HCT116 (cell line): ENCODE measurements at regions not wholly inside any gene's neighbourhood (a gene's known extent, or its start where the extent isn't known, plus 50 kb on each side); places are given as distances from the start of the nearest gene placed in this dataset.
"Not testable (repeated sequence)": the region's sequence is repeated elsewhere in the genome, so short reads cannot be mapped to it uniquely, and the experiment has no call there.

Experiments used
- ATAC-seq: fragments of 200-7000 bp; cut with Tn5 transposase; 2 replicates; pipeline ENCODE4 v1.9.1; 2020; ENCODE audit warnings: mild to moderate bottlenecking, moderate library complexity
- BruUV-seq: library from RNA; stranded (reverse); fragments of 400-500 nt; replicated peaks from 2 replicates; lab custom pipeline; 2021; lab: Mats Ljungman, UMichigan
- CTCF ChIA-PET: fragments of 300-600 bp; sonication (Branson Sonifier 250); formaldehyde crosslinking; loops from one replicate; lab custom pipeline; 2021; ENCODE audit warnings: antibody characterized with exemption; lab: Charles Lee
- POLR2A ChIA-PET: fragments of 300-600, 350-600 bp; sonication (Branson Sonifier 250); formaldehyde crosslinking; loops from one replicate; lab custom pipeline; 2021; ENCODE audit warnings: antibody characterized with exemption; lab: Charles Lee
- RAD21 ChIA-PET, 2 experiments: fragments of 300-600 bp; sonication (Branson Sonifier 250); formaldehyde crosslinking; loops; one replicate each; lab custom pipeline; 2023; ENCODE audit warnings: low total read pairs in 2 of 2; ENCODE audit not compliant: uncharacterized antibody in 2 of 2, unreplicated experiment in 2 of 2, low non-redundant PET in 1 of 2; lab: Charles Lee
- DNase-seq: peaks from one replicate; pipeline ENCODE4 v3.0.0-alpha.2; 2010; ENCODE audit warnings: low read depth, low spot score
- H2AFZ ChIP-seq: fragments of 200-600 bp; shearing (Covaris generic), sonication (generic); 2 replicates; pipeline ENCODE4 v1.6.1; 2017; ENCODE audit warnings: low read depth, mixed run types, mixed read lengths, antibody characterized with exemption, low read length; ENCODE audit not compliant: poor library complexity, severe bottlenecking
- H3K27ac ChIP-seq: 2 replicates; pipeline ENCODE4 v1.5.1; 2012; ENCODE audit warnings: low read depth, low read length
- H3K27me3 ChIP-seq: fragments of 200-600 bp; sonication (generic); 2 replicates; pipeline ENCODE4 v1.6.1; 2016; ENCODE audit warnings: mixed run types, low read length, mixed read lengths; ENCODE audit not compliant: insufficient read depth
- H3K36me3 ChIP-seq, 2 experiments: fragments of 200-500 bp in 1 of 2; fragments of 200-600 bp in 1 of 2; sonication (Bioruptor generic) in 1 of 2; sonication (generic) in 1 of 2; 2 replicates each; pipeline versions ENCODE4 v1.5.1 to v1.6.1; 2014 to 2016; ENCODE audit warnings: low read length in 2 of 2, inconsistent platforms in 1 of 2, mixed read lengths in 1 of 2, mixed run types in 1 of 2; ENCODE audit not compliant: insufficient read depth in 2 of 2, control insufficient read depth in 1 of 2
- H3K4me1 ChIP-seq, 2 experiments: fragments of 200-600 bp in 1 of 2; sonication (generic) in 1 of 2; 2 replicates each; pipeline versions ENCODE4 v1.5.1 to v1.6.1; 2012 to 2017; ENCODE audit warnings: low read length in 2 of 2, inconsistent platforms in 1 of 2, mild to moderate bottlenecking in 1 of 2, mixed read lengths in 1 of 2, mixed run types in 1 of 2, moderate library complexity in 1 of 2; ENCODE audit not compliant: insufficient read depth in 2 of 2, control insufficient read depth in 1 of 2
- H3K4me2 ChIP-seq: fragments of 200-600 bp; sonication (generic); 2 replicates; pipeline ENCODE4 v1.6.1; 2017; ENCODE audit warnings: mixed run types, low read length, mixed read lengths
- H3K4me3 ChIP-seq, 2 experiments: fragments of 200-600 bp in 1 of 2; sonication (generic) in 1 of 2; replicated peaks in 1 of 2; 2 replicates each; pipeline ENCODE4 v1.5.1; 2011 to 2016; ENCODE audit warnings: low read length in 2 of 2, control low read depth in 1 of 2, low read depth in 1 of 2, mild to moderate bottlenecking in 1 of 2, mixed read lengths in 1 of 2, mixed run types in 1 of 2
- H3K79me2 ChIP-seq: fragments of 200-600 bp; sonication (generic); 2 replicates; pipeline ENCODE4 v1.6.1; 2017; ENCODE audit warnings: mild to moderate bottlenecking, mixed run types, low read length, moderate library complexity, mixed read lengths; ENCODE audit not compliant: insufficient read depth
- H3K9ac ChIP-seq: fragments of 200-600 bp; sonication (generic); 2 replicates; pipeline ENCODE4 v1.6.1; 2016; ENCODE audit warnings: low read length, mixed read lengths
- H3K9me2 ChIP-seq: fragments of 200-600 bp; sonication (generic), shearing (Covaris generic); 2 replicates; pipeline ENCODE4 v1.6.1; 2017; ENCODE audit warnings: mixed run types, mild to moderate bottlenecking, moderate library complexity; ENCODE audit not compliant: insufficient read depth
- H3K9me3 ChIP-seq, 2 experiments: fragments of 200-500 bp in 1 of 2; fragments of 200-600 bp in 1 of 2; sonication (Bioruptor generic) in 1 of 2; sonication (generic) in 1 of 2; 2 replicates each; pipeline ENCODE4 v1.6.1; 2014 to 2017; ENCODE audit warnings: low read length in 2 of 2, mixed read lengths in 2 of 2, inconsistent platforms in 1 of 2, low read depth in 1 of 2, mild to moderate bottlenecking in 1 of 2, mixed run types in 1 of 2, moderate library complexity in 1 of 2; ENCODE audit not compliant: control insufficient read depth in 1 of 2, insufficient read depth in 1 of 2
- H4K20me1 ChIP-seq: fragments of 200-600 bp; sonication (generic), shearing (Covaris generic); 2 replicates; pipeline ENCODE4 v1.6.1; 2017; ENCODE audit warnings: mixed run types, mild to moderate bottlenecking, moderate library complexity; ENCODE audit not compliant: insufficient read depth
- EZH2phosphoT487 ChIP-seq: fragments of 200-600 bp; IDR thresholded peaks from 2 replicates; pipeline ENCODE4 v1.6.1; 2018; ENCODE audit warnings: antibody characterized with exemption, borderline replicate concordance
- POLR2AphosphoS5 ChIP-seq: IDR thresholded peaks from 2 replicates; pipeline ENCODE4 v1.6.1; 2011; ENCODE audit warnings: mild to moderate bottlenecking, low read depth, low read length, moderate library complexity
- RAD21 ChIP-seq: IDR thresholded peaks from 2 replicates; pipeline ENCODE4 v1.6.1; 2012; ENCODE audit warnings: low read depth, mild to moderate bottlenecking
- SP1 ChIP-seq: IDR thresholded peaks from 2 replicates; pipeline ENCODE4 v1.6.1; 2012; ENCODE audit warnings: low read depth
- SRF ChIP-seq: IDR thresholded peaks from 2 replicates; pipeline ENCODE4 v1.6.1; 2012; ENCODE audit warnings: low read depth
- TCF7L2 ChIP-seq: IDR thresholded peaks from 2 replicates; pipeline ENCODE4 v1.7.0; 2011; ENCODE audit warnings: borderline replicate concordance, inconsistent platforms; ENCODE audit not compliant: insufficient read depth, insufficient read length; ENCODE audit errors: extremely low read depth
- YY1 ChIP-seq: IDR thresholded peaks from 2 replicates; pipeline ENCODE4 v1.6.1; 2011; ENCODE audit warnings: low read length, low read depth, moderate library complexity, mild to moderate bottlenecking; ENCODE audit not compliant: insufficient replicate concordance; ENCODE audit errors: extremely low read depth
- ZFX ChIP-seq: fragments of 450-650 bp; IDR thresholded peaks from 2 replicates; pipeline ENCODE4 v1.6.1; 2017
- ZNF274 ChIP-seq: fragments of 200-500 bp; sonication (Bioruptor generic); IDR thresholded peaks from 2 replicates; pipeline ENCODE4 v1.6.1; 2014; ENCODE audit warnings: mild to moderate bottlenecking, low read depth, low read length, inconsistent platforms
- intact Hi-C: fragments of 100-400 bp; cut with micrococcal nuclease; formaldehyde crosslinking; loops from 2 replicates; pipeline ENCODE4 v1.10.0; 2022
- TF ChIP-seq, protein P1 (sequence below): IDR thresholded peaks from 2 replicates; pipeline ENCODE4 v1.6.1; 2011; ENCODE audit warnings: mild to moderate bottlenecking, low read length, moderate library complexity; ENCODE audit not compliant: insufficient replicate concordance; ENCODE audit errors: extremely low read depth
- TF ChIP-seq, protein P2 (sequence below): IDR thresholded peaks from 2 replicates; pipeline ENCODE4 v1.6.1; 2012

DNA sequence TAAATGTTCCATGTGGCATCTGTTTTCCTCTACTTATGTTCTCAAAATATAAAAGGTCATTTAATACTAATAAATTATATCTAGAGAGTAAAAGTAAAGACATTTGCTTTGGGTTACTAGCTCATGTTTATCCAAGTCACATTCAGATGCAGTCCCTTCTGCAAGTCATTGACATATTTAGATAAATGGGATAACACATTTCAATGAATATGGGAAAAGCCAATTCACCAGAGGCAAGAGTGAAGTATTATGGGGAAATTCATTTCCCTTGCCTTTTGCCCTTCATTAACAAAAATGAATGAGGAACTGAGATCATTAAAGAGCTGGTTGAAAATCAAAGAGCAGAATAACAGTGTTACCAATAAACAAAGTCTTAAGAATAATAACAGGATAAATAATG lies 306.2 kb upstream of the FSTL5 start:
- BruUV-seq = no TSS peak

DNA sequence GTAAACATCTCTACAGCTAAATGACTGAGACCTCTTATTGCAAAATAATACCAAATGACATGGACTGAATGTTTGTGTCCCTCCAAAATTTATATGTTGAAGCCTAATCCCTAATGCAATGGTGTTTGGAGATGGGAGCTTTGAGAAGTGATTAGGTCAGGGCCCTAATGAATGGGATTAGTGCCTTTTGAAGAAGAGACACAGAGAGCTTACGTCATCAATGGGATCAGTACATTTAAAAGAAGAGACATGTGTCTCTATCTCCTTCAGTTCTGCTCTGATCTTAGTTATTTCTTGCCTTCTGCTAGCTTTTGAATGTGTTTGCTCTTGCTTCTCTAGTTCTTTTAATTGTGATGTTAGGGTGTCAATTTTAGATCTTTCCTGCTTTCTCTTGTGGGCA lies 301.6 kb upstream of the FSTL5 start:
- H3K4me1 ChIP-seq, H3K9me2 ChIP-seq, H3K27ac ChIP-seq, H3K36me3 ChIP-seq, POLR2A ChIA-PET, BruUV-seq, H3K9ac ChIP-seq, H3K9me3 ChIP-seq, DNase-seq, CTCF ChIA-PET, H2AFZ ChIP-seq, H3K4me2 ChIP-seq, H3K27me3 ChIP-seq, H3K79me2 ChIP-seq, ATAC-seq, RAD21 ChIA-PET, H4K20me1 ChIP-seq, H3K4me3 ChIP-seq: not testable (repeated sequence)
- intact Hi-C loops = loop anchor here (10.0 kb wide), 1 partner anchor 911 kb away; no protein-coding TSS in a partner anchor

More for the DNA sequence above, 306.2 kb upstream of the FSTL5 start:
- intact Hi-C loops = loop anchor here (10.0 kb wide), 1 partner anchor 915 kb away; no protein-coding TSS in a partner anchor
- no peaks in the 10 kb centered on the region for H3K36me3 ChIP-seq
- DNase-seq (no peak), ATAC-seq (no peak)
- ChIA-PET POLR2A (no interaction called here), RAD21 (no interaction called here), CTCF (no interaction called here)
- H3K4me1 ChIP-seq = no peaks in the 10 kb centered on the region
- H3K9me2 ChIP-seq = no peaks in the 10 kb centered on the region
- H3K27ac ChIP-seq = no peak overlapping the region
- H2AFZ ChIP-seq = no peak overlapping the region
- no peaks in the 10 kb centered on the region for H3K79me2 ChIP-seq
- TF ChIP-seq YY1 (no peak), SRF (no peak), EZH2phosphoT487 (no peak), TCF7L2 (no peak), RAD21 (no peak), POLR2AphosphoS5 (no peak), ZNF274 (no peak), ZFX (no peak), SP1 (no peak)
- TF ChIP-seq, protein P1, sequence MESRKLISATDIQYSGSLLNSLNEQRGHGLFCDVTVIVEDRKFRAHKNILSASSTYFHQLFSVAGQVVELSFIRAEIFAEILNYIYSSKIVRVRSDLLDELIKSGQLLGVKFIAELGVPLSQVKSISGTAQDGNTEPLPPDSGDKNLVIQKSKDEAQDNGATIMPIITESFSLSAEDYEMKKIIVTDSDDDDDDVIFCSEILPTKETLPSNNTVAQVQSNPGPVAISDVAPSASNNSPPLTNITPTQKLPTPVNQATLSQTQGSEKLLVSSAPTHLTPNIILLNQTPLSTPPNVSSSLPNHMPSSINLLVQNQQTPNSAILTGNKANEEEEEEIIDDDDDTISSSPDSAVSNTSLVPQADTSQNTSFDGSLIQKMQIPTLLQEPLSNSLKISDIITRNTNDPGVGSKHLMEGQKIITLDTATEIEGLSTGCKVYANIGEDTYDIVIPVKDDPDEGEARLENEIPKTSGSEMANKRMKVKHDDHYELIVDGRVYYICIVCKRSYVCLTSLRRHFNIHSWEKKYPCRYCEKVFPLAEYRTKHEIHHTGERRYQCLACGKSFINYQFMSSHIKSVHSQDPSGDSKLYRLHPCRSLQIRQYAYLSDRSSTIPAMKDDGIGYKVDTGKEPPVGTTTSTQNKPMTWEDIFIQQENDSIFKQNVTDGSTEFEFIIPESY = no peak
- TF ChIP-seq, protein P2, sequence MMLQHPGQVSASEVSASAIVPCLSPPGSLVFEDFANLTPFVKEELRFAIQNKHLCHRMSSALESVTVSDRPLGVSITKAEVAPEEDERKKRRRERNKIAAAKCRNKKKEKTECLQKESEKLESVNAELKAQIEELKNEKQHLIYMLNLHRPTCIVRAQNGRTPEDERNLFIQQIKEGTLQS = no peak
- no peaks in the 10 kb centered on the region for H3K27me3 ChIP-seq
- H3K4me2 ChIP-seq = no peak overlapping the region
- no peak overlapping the region for H3K9ac ChIP-seq
- no peaks in the 10 kb centered on the region for H3K9me3 ChIP-seq
- no peak overlapping the region for H3K4me3 ChIP-seq
- H4K20me1 ChIP-seq = no peaks in the 10 kb centered on the region
